ENCODE measurements at regions not wholly inside any gene's neighbourhood (a gene's known extent, or its start where the extent isn't known, plus 50 kb on each side); places are given as distances from the start of the nearest gene placed in this dataset.

DNA sequence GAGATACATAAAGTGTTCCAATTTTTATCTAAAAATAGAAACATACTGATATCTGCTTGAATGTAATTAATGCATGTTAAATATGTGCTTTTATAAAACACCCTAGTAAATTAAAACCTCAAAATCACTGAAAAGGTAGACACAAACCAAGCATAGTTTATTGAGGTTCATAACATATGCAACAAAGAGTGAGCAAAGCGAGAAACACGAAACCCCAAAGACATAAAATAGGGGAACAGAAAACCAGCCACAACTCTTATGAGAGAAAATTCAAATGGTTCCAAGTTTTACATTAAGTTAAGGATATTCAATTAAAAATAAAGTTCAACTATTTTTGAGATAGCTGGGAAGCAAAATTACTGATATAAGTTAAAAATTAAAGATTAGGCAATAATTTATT, 336.4 kb upstream of the AGA start:
- H3K9me3 ChIP-seq (replicated peaks in 1 of 2; ENCODE audit: control insufficient read depth in 2 of 2, insufficient read depth in 1 of 2, low read depth in 1 of 2, low read length in 2 of 2), result no peaks in the 10 kb centered on the region
- no peaks in the 10 kb centered on the region for H3K36me3 ChIP-seq (replicated peaks in 1 of 2; ENCODE audit: control insufficient read depth in 2 of 2, insufficient read depth in 2 of 2, low read length in 2 of 2)
- no peak overlapping the region for H2AK5ac ChIP-seq (ENCODE audit: low read depth, low read length)
- H3K4me2 ChIP-seq (ENCODE audit: insufficient read depth, low read length, poor library complexity, severe bottlenecking), result no peak overlapping the region
- no peak overlapping the region for H3K4ac ChIP-seq (ENCODE audit: low read length)
- no peak overlapping the region for H2BK5ac ChIP-seq (ENCODE audit: low read length)
- no peaks in the 10 kb centered on the region for H3K79me1 ChIP-seq (ENCODE audit: low read depth, low read length)
- H2AFZ ChIP-seq (ENCODE audit: low read length), result no peak overlapping the region
- H2BK120ac ChIP-seq (ENCODE audit: low read depth, low read length), result no peak overlapping the region
- DNase-seq (ENCODE audit: low spot score), result no peak
- no peak overlapping the region for H3K14ac ChIP-seq (ENCODE audit: low read length)
- no peak overlapping the region for H3K23ac ChIP-seq (ENCODE audit: low read depth, low read length, poor library complexity)
- no CpG with 5 or more reads among the region's 2 CpGs for WGBS, 2 donors (ENCODE audit: extremely low coverage in 2 of 2, insufficient read length in 2 of 2, insufficient replicate concordance in 1 of 2)
- H4K91ac ChIP-seq (ENCODE audit: low read depth, low read length, poor library complexity), result no peak overlapping the region
- no peaks in the 10 kb centered on the region for H3K4me1 ChIP-seq (ENCODE audit: control insufficient read depth in 2 of 2, insufficient read depth in 1 of 2, low read depth in 1 of 2, low read length in 2 of 2)
- no peak overlapping the region for H3K9ac ChIP-seq (ENCODE audit: low read depth, low read length, poor library complexity)
- no peak overlapping the region for H2BK12ac ChIP-seq (ENCODE audit: low read length)
- H2BK15ac ChIP-seq (ENCODE audit: low read length), result no peak overlapping the region
- no peak overlapping the region for H3K18ac ChIP-seq (ENCODE audit: low read length)
- no peak overlapping the region for H3K4me3 ChIP-seq (ENCODE audit: low read length in 2 of 2)
- H3K27me3 ChIP-seq (ENCODE audit: control insufficient read depth in 3 of 3, insufficient read depth in 3 of 3, low read depth in 1 of 3, low read length in 3 of 3), result no peaks in the 10 kb centered on the region
- no peak overlapping the region for H3K27ac ChIP-seq (replicated peaks; ENCODE audit: low read length)
- H4K8ac ChIP-seq (ENCODE audit: low read depth, low read length), result no peak overlapping the region

DNA sequence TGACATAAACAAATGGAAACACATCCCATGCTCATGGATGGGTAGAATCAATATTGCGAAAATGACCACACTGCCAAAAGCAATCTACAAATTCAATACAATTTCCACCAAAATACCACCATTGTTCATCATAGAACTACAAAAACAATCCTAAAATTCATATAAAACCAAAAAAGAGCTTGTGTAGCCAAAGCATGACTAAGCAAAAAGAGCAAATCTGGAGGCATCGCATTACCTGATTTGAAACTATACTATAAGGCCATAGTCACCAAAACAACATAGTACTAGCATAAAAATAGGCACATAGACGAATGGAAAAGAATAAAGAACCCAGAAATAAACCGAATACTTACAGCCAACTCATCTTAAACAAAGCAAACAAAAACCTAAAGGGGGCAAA, 342.8 kb upstream of the AGA start:
- no peak overlapping the region for H4K91ac ChIP-seq (ENCODE audit: low read depth, low read length, poor library complexity)
- no peaks in the 10 kb centered on the region for H3K36me3 ChIP-seq (replicated peaks in 1 of 2; ENCODE audit: control insufficient read depth in 2 of 2, insufficient read depth in 2 of 2, low read length in 2 of 2)
- no peak overlapping the region for H2BK5ac ChIP-seq (ENCODE audit: low read length)
- no peak overlapping the region for H2BK120ac ChIP-seq (ENCODE audit: low read depth, low read length)
- no peak overlapping the region for H3K4me3 ChIP-seq (ENCODE audit: low read length in 2 of 2)
- H2AFZ ChIP-seq (ENCODE audit: low read length), result no peak overlapping the region
- no peaks in the 10 kb centered on the region for H3K79me1 ChIP-seq (ENCODE audit: low read depth, low read length)
- H3K9me3 ChIP-seq (replicated peaks in 1 of 2; ENCODE audit: control insufficient read depth in 2 of 2, insufficient read depth in 1 of 2, low read depth in 1 of 2, low read length in 2 of 2), result no peaks in the 10 kb centered on the region
- H3K27ac ChIP-seq (replicated peaks; ENCODE audit: low read length), result no peak overlapping the region
- no peak overlapping the region for H2BK15ac ChIP-seq (ENCODE audit: low read length)
- H3K4me1 ChIP-seq (ENCODE audit: control insufficient read depth in 2 of 2, insufficient read depth in 1 of 2, low read depth in 1 of 2, low read length in 2 of 2), result no peaks in the 10 kb centered on the region
- H3K4ac ChIP-seq (ENCODE audit: low read length), result no peak overlapping the region
- no peak overlapping the region for H3K9ac ChIP-seq (ENCODE audit: low read depth, low read length, poor library complexity)
- no peak for DNase-seq (ENCODE audit: low spot score)
- no peak overlapping the region for H2AK5ac ChIP-seq (ENCODE audit: low read depth, low read length)
- H3K14ac ChIP-seq (ENCODE audit: low read length), result no peak overlapping the region
- H3K27me3 ChIP-seq (ENCODE audit: control insufficient read depth in 3 of 3, insufficient read depth in 3 of 3, low read depth in 1 of 3, low read length in 3 of 3), result no peaks in the 10 kb centered on the region
- no CpG with 5 or more reads among the region's 4 CpGs for WGBS, 2 donors (ENCODE audit: extremely low coverage in 2 of 2, insufficient read length in 2 of 2, insufficient replicate concordance in 1 of 2)
- H3K23ac ChIP-seq (ENCODE audit: low read depth, low read length, poor library complexity), result no peak overlapping the region
- H3K18ac ChIP-seq (ENCODE audit: low read length), result no peak overlapping the region
- no peak overlapping the region for H2BK12ac ChIP-seq (ENCODE audit: low read length)
- H4K8ac ChIP-seq (ENCODE audit: low read depth, low read length), result no peak overlapping the region
- H3K4me2 ChIP-seq (ENCODE audit: insufficient read depth, low read length, poor library complexity, severe bottlenecking), result no peak overlapping the region

DNA sequence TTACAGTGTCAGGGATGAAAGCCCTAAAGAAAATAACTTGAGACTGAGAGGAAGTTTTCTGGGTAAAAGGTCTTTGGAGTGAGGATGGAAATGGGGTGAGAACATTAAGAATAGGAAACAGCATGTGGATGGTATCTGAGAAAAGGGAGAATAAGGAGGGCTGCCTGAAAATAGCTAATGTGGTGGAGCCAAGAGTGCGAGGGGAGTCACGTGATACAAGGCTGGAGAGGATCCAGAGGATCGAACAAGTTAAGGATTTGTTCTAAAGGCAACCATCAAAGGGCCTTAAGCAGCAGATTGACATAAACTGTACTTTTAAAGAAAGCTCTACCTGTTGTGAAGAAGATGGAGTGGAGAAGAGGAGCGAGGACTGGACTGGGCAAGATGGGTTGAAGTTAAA, 347.4 kb upstream of the AGA start:
- no CpG with 5 or more reads among the region's 4 CpGs for WGBS, 2 donors (ENCODE audit: extremely low coverage in 2 of 2, insufficient read length in 2 of 2, insufficient replicate concordance in 1 of 2)
- no peak overlapping the region for H2AFZ ChIP-seq (ENCODE audit: low read length)
- no peaks in the 10 kb centered on the region for H3K79me1 ChIP-seq (ENCODE audit: low read depth, low read length)
- H4K8ac ChIP-seq (ENCODE audit: low read depth, low read length), result no peak overlapping the region
- no peaks in the 10 kb centered on the region for H3K4me1 ChIP-seq (ENCODE audit: control insufficient read depth in 2 of 2, insufficient read depth in 1 of 2, low read depth in 1 of 2, low read length in 2 of 2)
- no peak overlapping the region for H3K9ac ChIP-seq (ENCODE audit: low read depth, low read length, poor library complexity)
- H2BK5ac ChIP-seq (ENCODE audit: low read length), result no peak overlapping the region
- no peak overlapping the region for H3K4me2 ChIP-seq (ENCODE audit: insufficient read depth, low read length, poor library complexity, severe bottlenecking)
- H2BK15ac ChIP-seq (ENCODE audit: low read length), result no peak overlapping the region
- H3K4ac ChIP-seq (ENCODE audit: low read length), result no peak overlapping the region
- H3K23ac ChIP-seq (ENCODE audit: low read depth, low read length, poor library complexity), result no peak overlapping the region
- H3K14ac ChIP-seq (ENCODE audit: low read length), result no peak overlapping the region
- no peak overlapping the region for H2BK120ac ChIP-seq (ENCODE audit: low read depth, low read length)
- H3K36me3 ChIP-seq (replicated peaks in 1 of 2; ENCODE audit: control insufficient read depth in 2 of 2, insufficient read depth in 2 of 2, low read length in 2 of 2), result no peaks in the 10 kb centered on the region
- no peak overlapping the region for H2AK5ac ChIP-seq (ENCODE audit: low read depth, low read length)
- H2BK12ac ChIP-seq (ENCODE audit: low read length), result no peak overlapping the region
- no peak overlapping the region for H3K4me3 ChIP-seq (ENCODE audit: low read length in 2 of 2)
- H3K9me3 ChIP-seq (replicated peaks in 1 of 2; ENCODE audit: control insufficient read depth in 2 of 2, insufficient read depth in 1 of 2, low read depth in 1 of 2, low read length in 2 of 2), result no peaks in the 10 kb centered on the region
- no peak overlapping the region for H4K91ac ChIP-seq (ENCODE audit: low read depth, low read length, poor library complexity)
- H3K27ac ChIP-seq (replicated peaks; ENCODE audit: low read length), result no peak overlapping the region
- H3K27me3 ChIP-seq (ENCODE audit: control insufficient read depth in 3 of 3, insufficient read depth in 3 of 3, low read depth in 1 of 3, low read length in 3 of 3), result no peaks in the 10 kb centered on the region
- H3K18ac ChIP-seq (ENCODE audit: low read length), result no peak overlapping the region
- DNase-seq (ENCODE audit: low spot score), result no peak

DNA sequence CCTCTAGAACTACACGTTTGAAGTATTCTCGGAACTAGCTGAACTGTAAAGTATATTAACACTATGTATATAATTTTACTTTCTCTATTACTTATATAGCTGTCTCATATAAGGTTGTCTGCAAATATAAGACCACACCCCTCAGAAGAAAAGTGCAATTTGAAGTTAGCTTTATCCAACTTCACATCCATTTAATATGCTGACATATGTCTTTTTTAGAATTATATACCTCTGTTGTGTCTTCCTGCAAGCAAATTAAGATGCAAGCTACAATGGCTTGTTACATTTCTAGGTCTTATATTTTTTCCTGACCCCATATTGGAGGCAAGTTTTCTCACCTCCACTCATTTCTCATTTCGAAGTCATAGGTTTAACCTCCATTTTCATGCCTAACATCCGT, 349.0 kb upstream of the AGA start:
- no CpG with 5 or more reads among the region's 4 CpGs for WGBS, 2 donors (ENCODE audit: extremely low coverage in 2 of 2, insufficient read length in 2 of 2, insufficient replicate concordance in 1 of 2)
- Histone ChIP-seq H3K27me3 (ENCODE audit: control insufficient read depth in 3 of 3, insufficient read depth in 3 of 3, low read depth in 1 of 3, low read length in 3 of 3) (no peaks in the 10 kb centered on the region), H2BK120ac (ENCODE audit: low read depth, low read length) (no peak overlapping the region), H2AK5ac (ENCODE audit: low read depth, low read length) (no peak overlapping the region), H3K27ac (replicated peaks; ENCODE audit: low read length) (no peak overlapping the region), H4K91ac (ENCODE audit: low read depth, low read length, poor library complexity) (no peak overlapping the region), H3K36me3 (replicated peaks in 1 of 2; ENCODE audit: control insufficient read depth in 2 of 2, insufficient read depth in 2 of 2, low read length in 2 of 2) (no peaks in the 10 kb centered on the region), H3K79me1 (ENCODE audit: low read depth, low read length) (no peaks in the 10 kb centered on the region), H3K18ac (ENCODE audit: low read length) (no peak overlapping the region), H3K4me2 (ENCODE audit: insufficient read depth, low read length, poor library complexity, severe bottlenecking) (no peak overlapping the region), H4K8ac (ENCODE audit: low read depth, low read length) (no peak overlapping the region), H3K23ac (ENCODE audit: low read depth, low read length, poor library complexity) (no peak overlapping the region), H3K14ac (ENCODE audit: low read length) (no peak overlapping the region), H2BK15ac (ENCODE audit: low read length) (no peak overlapping the region), H2BK5ac (ENCODE audit: low read length) (no peak overlapping the region), H2AFZ (ENCODE audit: low read length) (no peak overlapping the region), H2BK12ac (ENCODE audit: low read length) (no peak overlapping the region), H3K4me3 (ENCODE audit: low read length in 2 of 2) (no peak overlapping the region), H3K9me3 (replicated peaks in 1 of 2; ENCODE audit: control insufficient read depth in 2 of 2, insufficient read depth in 1 of 2, low read depth in 1 of 2, low read length in 2 of 2) (no peaks in the 10 kb centered on the region), H3K4ac (ENCODE audit: low read length) (no peak overlapping the region), H3K4me1 (ENCODE audit: control insufficient read depth in 2 of 2, insufficient read depth in 1 of 2, low read depth in 1 of 2, low read length in 2 of 2) (no peaks in the 10 kb centered on the region), H3K9ac (ENCODE audit: low read depth, low read length, poor library complexity) (no peak overlapping the region)
- DNase-seq (ENCODE audit: low spot score), result no peak

Measured in neuronal stem cell (in vitro differentiated cells).